A673 (cell line): ENCODE measurements at regions not wholly inside any gene's neighbourhood (a gene's known extent, or its start where the extent isn't known, plus 50 kb on each side); places are given as distances from the start of the nearest gene placed in this dataset.

Experiments
- EZH2 ChIP-seq: fragments of 200-600 bp; sonication (generic); IDR thresholded peaks from 2 replicates; pipeline ENCODE4 v1.6.1; 2017; ENCODE audit warnings: borderline replicate concordance, low read depth, mild to moderate bottlenecking, mixed read lengths, antibody characterized with exemption, low read length; ENCODE audit not compliant: poor library complexity, severe bottlenecking
- TF ChIP-seq, protein P1 (sequence below): fragments of 300-800, 200-600 bp; sonication (generic); conservative IDR thresholded peaks from 2 replicates; pipeline ENCODE4 v1.5.1; 2017; ENCODE audit warnings: low read depth, mild to moderate bottlenecking, antibody characterized with exemption, low read length, moderate library complexity, mixed read lengths

GRCh38 chr4:82216219-82216618, 157.6 kb downstream of the HNRNPD start:
- TF ChIP-seq, protein P1, sequence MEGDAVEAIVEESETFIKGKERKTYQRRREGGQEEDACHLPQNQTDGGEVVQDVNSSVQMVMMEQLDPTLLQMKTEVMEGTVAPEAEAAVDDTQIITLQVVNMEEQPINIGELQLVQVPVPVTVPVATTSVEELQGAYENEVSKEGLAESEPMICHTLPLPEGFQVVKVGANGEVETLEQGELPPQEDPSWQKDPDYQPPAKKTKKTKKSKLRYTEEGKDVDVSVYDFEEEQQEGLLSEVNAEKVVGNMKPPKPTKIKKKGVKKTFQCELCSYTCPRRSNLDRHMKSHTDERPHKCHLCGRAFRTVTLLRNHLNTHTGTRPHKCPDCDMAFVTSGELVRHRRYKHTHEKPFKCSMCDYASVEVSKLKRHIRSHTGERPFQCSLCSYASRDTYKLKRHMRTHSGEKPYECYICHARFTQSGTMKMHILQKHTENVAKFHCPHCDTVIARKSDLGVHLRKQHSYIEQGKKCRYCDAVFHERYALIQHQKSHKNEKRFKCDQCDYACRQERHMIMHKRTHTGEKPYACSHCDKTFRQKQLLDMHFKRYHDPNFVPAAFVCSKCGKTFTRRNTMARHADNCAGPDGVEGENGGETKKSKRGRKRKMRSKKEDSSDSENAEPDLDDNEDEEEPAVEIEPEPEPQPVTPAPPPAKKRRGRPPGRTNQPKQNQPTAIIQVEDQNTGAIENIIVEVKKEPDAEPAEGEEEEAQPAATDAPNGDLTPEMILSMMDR: no peak
- no peak for TF ChIP-seq EZH2
